ENCODE measurements at regions not wholly inside any gene's neighbourhood (a gene's known extent, or its start where the extent isn't known, plus 50 kb on each side); places are given as distances from the start of the nearest gene placed in this dataset.
"Not testable (repeated sequence)": the region's sequence is repeated elsewhere in the genome, so short reads cannot be mapped to it uniquely, and the experiment has no call there.

GRCh38 chr12:68997526-68997925 lies 64.6 kb upstream of the CPM start:
- TF ChIP-seq CTCF (IDR thresholded peaks at IDR 0.05; ENCODE audit: low read depth, low read length); EZH2phosphoT487 (IDR thresholded peaks at IDR 0.05; ENCODE audit: low read depth): not testable (repeated sequence)

All from OCI-LY3 (cell line).